Heart right ventricle (tissue), 16 donors: ENCODE measurements at regions not wholly inside any gene's neighbourhood (a gene's known extent, or its start where the extent isn't known, plus 50 kb on each side); places are given as distances from the start of the nearest gene placed in this dataset.

Source experiments
- ATAC-seq, 8 donors: fragments of 200-7000 bp; cut with Tn5 transposase; one replicate each; pipeline ENCODE4 v1.9.1; 2020; ENCODE audit warnings: mild to moderate bottlenecking in 8 of 8, moderate library complexity in 8 of 8, moderate number of reproducible peaks in 1 of 8
- DNase-seq, 2 donors: peaks; one replicate each; pipeline ENCODE4 v3.0.0-alpha.2; 2020
- H3K27ac ChIP-seq, 10 donors: fragments of 200-600 bp; sonication (generic) in 2 of 10; one replicate each; pipeline versions ENCODE4 v1.5.0 to v1.8.0; 2020 to 2022; ENCODE audit warnings: mild to moderate bottlenecking in 3 of 10
- H3K27me3 ChIP-seq, 7 donors: fragments of 200-600 bp; one replicate each; pipeline ENCODE4 v1.8.0; 2021 to 2022; ENCODE audit warnings: mild to moderate bottlenecking in 2 of 7
- H3K36me3 ChIP-seq, 9 donors: fragments of 200-600 bp; sonication (generic) in 1 of 9; one replicate each; pipeline versions ENCODE4 v1.5.0 to v1.8.0; 2020 to 2022; ENCODE audit warnings: mild to moderate bottlenecking in 2 of 9
- H3K4me1 ChIP-seq, 9 donors: fragments of 200-600 bp; sonication (generic) in 1 of 9; one replicate each; pipeline versions ENCODE4 v1.5.0 to v1.8.0; 2020 to 2022; ENCODE audit warnings: mild to moderate bottlenecking in 4 of 9
- H3K4me3 ChIP-seq, 10 donors: fragments of 200-600 bp; sonication (generic) in 2 of 10; one replicate each; pipeline versions ENCODE4 v1.5.0 to v1.8.0; 2020 to 2022; ENCODE audit warnings: mild to moderate bottlenecking in 7 of 10, moderate library complexity in 2 of 10
- H3K9me3 ChIP-seq, 11 donors: fragments of 200-600 bp in 10 of 11; sonication (generic) in 2 of 11; one replicate each; pipeline versions ENCODE4 v1.5.0 to v1.8.0; 2013 to 2022; ENCODE audit warnings: mild to moderate bottlenecking in 2 of 11, control low read depth in 1 of 11, moderate library complexity in 1 of 11
- CTCF ChIP-seq, 9 donors: fragments of 200-600 bp; sonication (generic) in 2 of 9; IDR thresholded peaks; one replicate each; pipeline versions ENCODE4 v1.5.0 to v1.8.0; 2021 to 2022; ENCODE audit warnings: antibody characterized with exemption in 9 of 9, mild to moderate bottlenecking in 5 of 9, moderate library complexity in 1 of 9
- WGBS, 2 donors: extraction: QIAGEN DNeasy Blood & Tissue Kit; methylation state at CpG; one replicate each; pipeline ENCODE4 v1.1.7; 2013; ENCODE audit warnings: inconsistent platforms in 1 of 2; 5-methylcytosine and 5-hydroxymethylcytosine counted together
- intact Hi-C, 10 donors: fragments of 100-400 bp; cut with DNase I; formaldehyde crosslinking; loops; one replicate each; pipeline versions ENCODE4 v1.11.1 to v1.14.2; 2022
- donor health status: Arrhythmogenic right ventricular cardiomyopathy.
- donor health status: ischemic (EF 13 %, LVEDD 7.1; RV severe dilation, severe dysfunction).
- donor health status: healthy with polysubstance abuse.
- donor health status: DM: no; HTN: yes; CAD: no.
- donor health status: DM: no; HTN: no; CAD: no.
- donor health status: ischemic (EF 25% LVEDD 6.9; RV normal size, moderate dysfunction).
- donor health status: ischemic (EF 25% LVEDD 5.7; RV mildly dilated, moderate dysfunction).
- donor health status: healthy.
- donor health status: DM: yes; HTN: yes; CAD: no.
- donor health status: Ischemic cardiomyopathy.
- donor health status: ischemic (EF 35%, LVEDD 5.7; RV mildly dilated, moderate dysfunction).
- donor health status: nonischemic (EF 11% LVEDD 7.7; RV severe dilation, severe dysfunction).
- donor health status: DM: yes; HTN: yes; CAD: no.
- donor health status: PGD.
- donor health status: ischemic (EF 29% LVEDD 5.4; RV normal size, mild dysfunction).
- donor health status: nonischemic (EF 23%, LVEDD 6.1; RV moderate dilation, normal function).

GRCh38 chr4:183383606-183384005 is 60.8 kb upstream of the CDKN2AIP start:
- no peak for TF ChIP-seq CTCF (IDR thresholded peaks at IDR 0.05)
- Histone ChIP-seq H3K27me3 (peaks cover 0 to 33% (median 7%) of the 10 kb centered on the region in 7 donors), H3K4me1 (no peaks in the 10 kb centered on the region), H3K4me3 (no peak overlapping the region), H3K36me3 (no peaks in the 10 kb centered on the region), H3K27ac (no peak overlapping the region), H3K9me3 (peaks cover 0 to 25% (median 0%) of the 10 kb centered on the region in 11 donors)
- no peak for DNase-seq
- 82 to 83% methylated on average over 7 of the region's 7 CpGs for WGBS, 2 donors
- no peak for ATAC-seq
- intact Hi-C loops: no loop called here

- Histone ChIP-seq H3K36me3 (no peaks in the 10 kb centered on the region), H3K4me1 (no peaks in the 10 kb centered on the region), H3K4me3 (no peak overlapping the region), H3K27me3 (peaks cover 0 to 31% (median 7%) of the 10 kb centered on the region in 7 donors), H3K27ac (no peak overlapping the region), H3K9me3 (peaks cover 0 to 21% (median 0%) of the 10 kb centered on the region in 11 donors)
- no peak for ATAC-seq
- no peak for DNase-seq
- WGBS, 2 donors: 85 to 88% methylated on average over 1 of the region's 1 CpG
- intact Hi-C loops: no loop called here
- TF ChIP-seq CTCF (IDR thresholded peaks at IDR 0.05): no peak
These were observed 59.9 kb upstream of the CDKN2AIP start for GRCh38 chr4:183384516-183384915.

GRCh38 chr4:183384983-183385382 is 59.5 kb upstream of the CDKN2AIP start:
- DNase-seq (no peak), ATAC-seq (no peak)
- intact Hi-C loops: no loop called here
- Histone ChIP-seq H3K4me1 (no peaks in the 10 kb centered on the region), H3K27me3 (peaks cover 0 to 34% (median 7%) of the 10 kb centered on the region in 7 donors), H3K4me3 (no peak overlapping the region), H3K36me3 (no peaks in the 10 kb centered on the region), H3K27ac (no peak overlapping the region), H3K9me3 (peaks cover 0 to 21% (median 0%) of the 10 kb centered on the region in 11 donors)
- WGBS, 2 donors: 83% methylated on average over 7 of the region's 7 CpGs
- TF ChIP-seq CTCF (IDR thresholded peaks at IDR 0.05): no peak

- TF ChIP-seq CTCF (IDR thresholded peaks at IDR 0.05): no peak
- intact Hi-C loops: no loop called here
These were observed 56.4 kb upstream of the CDKN2AIP start for GRCh38 chr4:183388021-183388420.

More at GRCh38 chr4:183388021-183388420, 56.4 kb upstream of the CDKN2AIP start:
- peaks cover 0 to 45% (median 14%) of the 10 kb centered on the region in 7 donors for H3K27me3 ChIP-seq
- peaks cover 0 to 19% (median 0%) of the 10 kb centered on the region in 9 donors for H3K4me1 ChIP-seq
- no peak overlapping the region for H3K4me3 ChIP-seq
- WGBS, 2 donors: 75 to 84% methylated on average over 7 of the region's 7 CpGs
- no peak overlapping the region for H3K27ac ChIP-seq
- no peak for ATAC-seq
- no peak for DNase-seq
- no peaks in the 10 kb centered on the region for H3K36me3 ChIP-seq
- H3K9me3 ChIP-seq: peaks cover 0 to 21% (median 0%) of the 10 kb centered on the region in 11 donors
